ENCODE measurements at regions not wholly inside any gene's neighbourhood (a gene's known extent, or its start where the extent isn't known, plus 50 kb on each side); places are given as distances from the start of the nearest gene placed in this dataset.

DNA sequence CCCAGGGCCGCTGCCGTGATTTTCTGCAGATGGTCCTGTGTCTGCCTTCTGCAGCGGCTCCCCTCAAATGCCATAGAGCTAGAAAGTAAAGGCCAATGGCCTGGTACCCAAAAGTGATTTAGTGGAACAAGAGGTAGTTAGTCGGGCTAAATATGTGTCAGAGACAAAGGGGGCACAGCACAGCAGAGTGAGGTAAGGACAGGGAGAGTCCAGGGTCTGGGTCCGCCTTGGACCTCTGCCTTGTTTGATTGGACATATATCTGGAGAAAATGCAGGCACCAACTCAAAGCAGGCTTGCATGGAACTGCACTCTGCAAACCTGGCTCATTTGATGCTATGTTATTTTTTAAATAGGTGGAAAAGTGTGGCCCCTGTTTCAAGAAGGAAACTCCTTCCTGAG is 249.6 kb upstream of the B3GAT1 start:
- TF ChIP-seq, protein P1, sequence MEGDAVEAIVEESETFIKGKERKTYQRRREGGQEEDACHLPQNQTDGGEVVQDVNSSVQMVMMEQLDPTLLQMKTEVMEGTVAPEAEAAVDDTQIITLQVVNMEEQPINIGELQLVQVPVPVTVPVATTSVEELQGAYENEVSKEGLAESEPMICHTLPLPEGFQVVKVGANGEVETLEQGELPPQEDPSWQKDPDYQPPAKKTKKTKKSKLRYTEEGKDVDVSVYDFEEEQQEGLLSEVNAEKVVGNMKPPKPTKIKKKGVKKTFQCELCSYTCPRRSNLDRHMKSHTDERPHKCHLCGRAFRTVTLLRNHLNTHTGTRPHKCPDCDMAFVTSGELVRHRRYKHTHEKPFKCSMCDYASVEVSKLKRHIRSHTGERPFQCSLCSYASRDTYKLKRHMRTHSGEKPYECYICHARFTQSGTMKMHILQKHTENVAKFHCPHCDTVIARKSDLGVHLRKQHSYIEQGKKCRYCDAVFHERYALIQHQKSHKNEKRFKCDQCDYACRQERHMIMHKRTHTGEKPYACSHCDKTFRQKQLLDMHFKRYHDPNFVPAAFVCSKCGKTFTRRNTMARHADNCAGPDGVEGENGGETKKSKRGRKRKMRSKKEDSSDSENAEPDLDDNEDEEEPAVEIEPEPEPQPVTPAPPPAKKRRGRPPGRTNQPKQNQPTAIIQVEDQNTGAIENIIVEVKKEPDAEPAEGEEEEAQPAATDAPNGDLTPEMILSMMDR (IDR thresholded peaks at IDR 0.05), result no peak
- no peak for TF ChIP-seq EZH2phosphoT487 (IDR thresholded peaks at IDR 0.05)
